ENCODE measurements at regions not wholly inside any gene's neighbourhood (a gene's known extent, or its start where the extent isn't known, plus 50 kb on each side); places are given as distances from the start of the nearest gene placed in this dataset.

DNA sequence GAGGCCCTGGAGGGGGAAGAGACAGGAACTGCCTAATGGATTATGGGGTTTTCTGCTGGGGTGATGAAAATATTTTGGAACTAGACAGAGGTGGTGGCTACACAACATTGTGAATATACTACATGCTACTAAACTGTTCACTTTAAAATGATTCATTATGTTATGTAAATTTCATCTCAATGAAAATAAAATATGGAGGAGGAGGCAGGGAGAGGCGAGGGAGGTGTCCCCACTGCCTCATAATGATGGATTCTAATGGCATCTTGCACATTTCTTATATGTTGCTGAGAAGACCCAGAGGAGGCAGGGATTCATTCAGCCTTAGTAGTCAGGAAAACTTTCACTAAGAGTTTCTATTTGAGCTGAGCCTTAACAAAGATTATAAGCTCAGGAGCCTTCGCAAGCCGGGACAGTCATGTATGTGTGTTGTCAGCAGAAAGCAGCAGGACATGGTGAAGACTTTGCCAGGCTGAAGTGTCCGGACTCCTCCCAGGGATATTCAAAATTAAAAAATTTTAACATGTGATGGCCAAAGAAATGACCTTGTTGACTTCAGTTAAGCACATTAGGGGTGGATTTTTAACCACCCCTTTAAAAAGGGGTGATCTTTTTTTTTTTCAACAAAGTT is 158.6 kb upstream of the PCSK2 start:
- H3K9me1 ChIP-seq (replicated peaks; ENCODE audit: control insufficient read depth, extremely low read depth, insufficient read depth, low read length): no peaks in the 10 kb centered on the region
- no peak overlapping the region for H3K4me2 ChIP-seq (ENCODE audit: insufficient read depth, low read length)
- FAIRE-seq (no peak), DNase-seq (ENCODE audit: low read depth, low spot score) (no peak)
- no peaks in the 10 kb centered on the region for H3K4me1 ChIP-seq (ENCODE audit: control insufficient read depth, extremely low read depth, insufficient read depth, low read length)
- H3K9ac ChIP-seq (replicated peaks; ENCODE audit: extremely low read depth, insufficient read depth, low read length): no peak overlapping the region
- BruUV-seq (replicated peaks): no TSS peak
- no peak overlapping the region for H3K4me3 ChIP-seq (replicated peaks in 1 of 3; ENCODE audit: insufficient read depth in 1 of 3, low read depth in 1 of 3, low read length in 3 of 3)
- no peaks in the 10 kb centered on the region for H3K79me2 ChIP-seq (ENCODE audit: control insufficient read depth, insufficient read depth, low read length)
- ChIA-PET CTCF (no interaction called here), POLR2A (no interaction called here)
- H3K36me3 ChIP-seq (ENCODE audit: control insufficient read depth in 2 of 2, extremely low read depth in 1 of 2, insufficient read depth in 2 of 2, low read length in 2 of 2): no peaks in the 10 kb centered on the region
- no peak overlapping the region for H2AFZ ChIP-seq (ENCODE audit: low read depth, low read length)
- peaks cover 3% of the 10 kb centered on the region for H3K9me3 ChIP-seq (replicated peaks; ENCODE audit: control insufficient read depth, insufficient read depth, low read length)
- intact Hi-C loops (cut with micrococcal nuclease) (no loop called here), dilution Hi-C loops (cut with MboI; ENCODE audit: extremely low pct_ligation_motif_present, low sequenced_read_pairs) (no loop called here)
- TF ChIP-seq JUN (IDR thresholded peaks at IDR 0.05; ENCODE audit: borderline replicate concordance, insufficient read depth, insufficient read length, low read depth): no peak
- no peak for TF ChIP-seq POLR2AphosphoS5 (IDR thresholded peaks at IDR 0.05; ENCODE audit: insufficient read depth, low read depth, low read length)
- TF ChIP-seq, protein P1, sequence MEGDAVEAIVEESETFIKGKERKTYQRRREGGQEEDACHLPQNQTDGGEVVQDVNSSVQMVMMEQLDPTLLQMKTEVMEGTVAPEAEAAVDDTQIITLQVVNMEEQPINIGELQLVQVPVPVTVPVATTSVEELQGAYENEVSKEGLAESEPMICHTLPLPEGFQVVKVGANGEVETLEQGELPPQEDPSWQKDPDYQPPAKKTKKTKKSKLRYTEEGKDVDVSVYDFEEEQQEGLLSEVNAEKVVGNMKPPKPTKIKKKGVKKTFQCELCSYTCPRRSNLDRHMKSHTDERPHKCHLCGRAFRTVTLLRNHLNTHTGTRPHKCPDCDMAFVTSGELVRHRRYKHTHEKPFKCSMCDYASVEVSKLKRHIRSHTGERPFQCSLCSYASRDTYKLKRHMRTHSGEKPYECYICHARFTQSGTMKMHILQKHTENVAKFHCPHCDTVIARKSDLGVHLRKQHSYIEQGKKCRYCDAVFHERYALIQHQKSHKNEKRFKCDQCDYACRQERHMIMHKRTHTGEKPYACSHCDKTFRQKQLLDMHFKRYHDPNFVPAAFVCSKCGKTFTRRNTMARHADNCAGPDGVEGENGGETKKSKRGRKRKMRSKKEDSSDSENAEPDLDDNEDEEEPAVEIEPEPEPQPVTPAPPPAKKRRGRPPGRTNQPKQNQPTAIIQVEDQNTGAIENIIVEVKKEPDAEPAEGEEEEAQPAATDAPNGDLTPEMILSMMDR (IDR thresholded peaks at IDR 0.05; ENCODE audit: extremely low read depth in 1 of 2, insufficient read depth in 1 of 2, low read depth in 1 of 2, low read length in 2 of 2): no peak
- no peak for TF ChIP-seq POLR2A (IDR thresholded peaks at IDR 0.05; ENCODE audit: low read depth, low read length)
- TF ChIP-seq EZH2 (IDR thresholded peaks at IDR 0.05; ENCODE audit: borderline replicate concordance, low read depth, low read length, severe bottlenecking): no peak
- TF ChIP-seq GATA2 (IDR thresholded peaks at IDR 0.05; ENCODE audit: insufficient read depth, insufficient read length, low read depth, low read length): no peak
- no peak for TF ChIP-seq MYC (IDR thresholded peaks at IDR 0.05; ENCODE audit: low read depth, low read length)
- TF ChIP-seq, protein P2, sequence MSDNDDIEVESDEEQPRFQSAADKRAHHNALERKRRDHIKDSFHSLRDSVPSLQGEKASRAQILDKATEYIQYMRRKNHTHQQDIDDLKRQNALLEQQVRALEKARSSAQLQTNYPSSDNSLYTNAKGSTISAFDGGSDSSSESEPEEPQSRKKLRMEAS (IDR thresholded peaks at IDR 0.05; ENCODE audit: insufficient read depth, insufficient read length): no peak
- no peak for TF ChIP-seq FOS (IDR thresholded peaks at IDR 0.05; ENCODE audit: borderline replicate concordance, insufficient read depth, low read length)
- no peaks in the 10 kb centered on the region for H3K27me3 ChIP-seq (ENCODE audit: control insufficient read depth in 2 of 2, insufficient read depth in 2 of 2, low read length in 2 of 2)
- no peak overlapping the region for H3K27ac ChIP-seq (ENCODE audit: insufficient read depth, low read depth, low read length)
- H4K20me1 ChIP-seq (replicated peaks; ENCODE audit: control insufficient read depth, extremely low read depth, insufficient read depth, low read length): no peaks in the 10 kb centered on the region
